ENCODE measurements at regions not wholly inside any gene's neighbourhood (a gene's known extent, or its start where the extent isn't known, plus 50 kb on each side); places are given as distances from the start of the nearest gene placed in this dataset.
"Not testable (repeated sequence)": the region's sequence is repeated elsewhere in the genome, so short reads cannot be mapped to it uniquely, and the experiment has no call there.

DNA sequence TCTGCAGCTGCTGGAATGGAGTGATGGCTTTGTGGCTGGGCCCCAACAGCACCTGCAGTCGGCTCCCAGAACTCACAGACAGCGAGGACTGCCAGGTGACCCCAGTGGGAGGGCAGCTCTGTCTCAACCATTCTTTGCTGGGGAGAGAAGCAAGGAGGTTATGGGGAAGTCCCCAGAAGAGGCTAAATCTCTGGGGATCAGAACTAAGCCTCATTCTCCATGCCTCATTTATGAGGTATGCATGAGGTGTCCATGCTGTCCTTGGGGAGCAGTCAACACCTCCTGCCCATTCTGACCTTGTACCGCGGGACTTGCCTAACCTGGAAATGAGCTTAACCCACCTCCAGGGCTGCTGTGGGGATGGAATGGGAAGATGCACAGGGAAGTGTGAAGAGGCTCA lies 111.5 kb upstream of the MTLN start:
- not testable (repeated sequence) for ATAC-seq (replicated peaks); H3K27me3 Mint-ChIP-seq; H3K4me1 Mint-ChIP-seq (ENCODE audit: low read depth in 2 of 2); H3K36me3 Mint-ChIP-seq (ENCODE audit: insufficient read depth); H3K9me3 Mint-ChIP-seq; H3K4me3 Mint-ChIP-seq; DNase-seq; H3K27ac Mint-ChIP-seq

DNA sequence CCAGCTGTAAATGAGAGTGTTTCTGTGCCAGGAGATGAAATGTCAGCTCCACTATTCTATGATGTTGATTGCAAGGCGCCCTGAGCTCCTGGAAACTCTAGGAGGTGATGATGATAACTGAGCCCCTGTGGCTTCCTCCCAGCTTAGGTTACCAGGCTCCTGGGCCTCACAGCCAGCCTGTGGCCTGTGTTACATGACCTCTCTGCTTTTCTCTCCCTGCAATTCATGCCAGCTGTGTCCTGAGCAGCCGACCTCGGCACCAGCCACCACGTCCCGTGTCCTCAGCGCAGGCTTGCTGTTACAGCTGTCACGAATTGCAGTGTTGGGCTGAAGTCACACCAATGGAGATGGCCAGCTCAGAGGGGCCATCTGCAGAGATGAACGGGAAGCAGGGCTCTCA lies 110.2 kb upstream of the MTLN start:
- H3K36me3 Mint-ChIP-seq (ENCODE audit: insufficient read depth); H3K4me1 Mint-ChIP-seq (ENCODE audit: low read depth in 2 of 2); DNase-seq; ATAC-seq (replicated peaks); H3K9me3 Mint-ChIP-seq; H3K27me3 Mint-ChIP-seq; H3K27ac Mint-ChIP-seq; H3K4me3 Mint-ChIP-seq: not testable (repeated sequence)

DNA sequence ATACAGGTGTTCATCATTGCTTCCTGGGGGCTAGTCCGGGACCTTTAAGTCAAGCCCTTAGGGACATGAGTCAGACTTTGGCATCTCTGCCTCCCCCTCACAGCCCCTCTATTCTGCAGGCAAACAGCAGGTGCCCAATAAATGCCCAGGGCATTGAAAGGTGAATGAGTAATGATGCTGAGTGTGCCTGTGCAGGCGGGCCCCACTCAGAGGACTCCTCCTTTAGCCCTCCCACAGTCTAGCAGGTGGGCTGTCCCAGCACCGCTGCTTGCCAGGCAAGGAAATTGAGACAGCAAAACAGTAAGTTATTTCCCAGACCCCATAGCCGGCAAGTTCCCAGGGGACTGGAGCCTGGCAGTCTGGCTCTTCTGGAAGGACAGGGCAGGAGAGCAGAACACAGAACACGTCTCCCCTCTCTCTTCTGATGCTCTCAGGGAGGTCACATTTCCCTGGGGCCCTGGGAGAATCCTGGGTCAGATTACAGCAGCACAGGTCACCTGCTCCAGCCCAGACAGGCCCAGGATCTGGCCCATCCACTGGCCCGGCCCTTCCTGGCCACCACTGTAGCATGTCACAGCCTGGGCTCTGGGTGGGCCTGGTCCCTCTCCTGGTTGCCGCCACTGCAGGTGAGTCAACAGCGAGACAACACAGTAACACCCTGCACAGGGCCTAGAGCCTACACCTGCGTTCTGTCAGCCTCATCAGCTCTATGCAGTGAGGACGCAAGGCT lies 108.7 kb upstream of the MTLN start:
- H3K27ac Mint-ChIP-seq; H3K4me1 Mint-ChIP-seq (ENCODE audit: low read depth in 2 of 2); H3K4me3 Mint-ChIP-seq; ATAC-seq (replicated peaks); H3K27me3 Mint-ChIP-seq; H3K36me3 Mint-ChIP-seq (ENCODE audit: insufficient read depth); H3K9me3 Mint-ChIP-seq; DNase-seq: not testable (repeated sequence)

DNA sequence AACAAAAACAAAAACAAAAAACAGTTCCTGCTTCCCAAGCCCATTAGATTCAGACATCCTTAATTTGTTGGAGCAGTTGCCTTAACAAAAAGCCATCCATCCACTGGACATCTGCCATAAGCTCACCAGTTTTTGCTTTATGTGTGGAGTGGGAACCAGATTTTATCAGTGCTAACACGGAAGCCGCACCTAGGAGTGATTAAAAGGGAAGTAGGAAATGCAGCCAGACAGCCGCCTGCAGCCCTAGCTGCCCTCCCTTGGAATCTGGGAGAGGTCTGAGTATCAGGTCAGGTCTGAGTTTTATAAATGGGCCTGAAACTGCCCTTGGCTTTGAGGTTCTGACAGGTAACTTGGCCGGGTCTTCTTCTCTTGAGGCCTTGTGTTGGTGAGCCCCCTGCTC lies 106.6 kb upstream of the MTLN start:
- H3K9me3 Mint-ChIP-seq; H3K4me3 Mint-ChIP-seq; ATAC-seq (replicated peaks); H3K4me1 Mint-ChIP-seq (ENCODE audit: low read depth in 2 of 2); H3K36me3 Mint-ChIP-seq (ENCODE audit: insufficient read depth); H3K27me3 Mint-ChIP-seq; H3K27ac Mint-ChIP-seq; DNase-seq: not testable (repeated sequence)

DNA sequence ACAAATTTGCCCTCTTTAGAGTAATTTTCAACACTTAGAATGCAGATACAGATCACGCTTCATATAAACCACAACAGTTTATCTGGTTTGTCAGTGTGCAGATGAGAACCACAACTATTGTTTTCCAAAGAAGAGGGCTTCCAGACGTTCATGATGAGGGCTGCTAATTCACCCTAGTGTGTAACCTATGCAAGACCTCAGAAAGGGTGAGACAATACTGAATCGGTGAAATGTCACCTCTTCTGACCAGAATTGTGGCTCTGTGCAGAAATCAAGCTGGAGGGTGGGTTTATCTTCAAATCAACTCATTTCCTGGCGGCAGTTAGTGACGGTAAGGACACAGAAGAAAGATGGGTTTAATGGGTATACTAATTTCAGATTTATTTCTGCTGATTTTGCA lies 105.0 kb upstream of the MTLN start:
- DNase-seq; H3K27me3 Mint-ChIP-seq; ATAC-seq (replicated peaks); H3K4me3 Mint-ChIP-seq; H3K27ac Mint-ChIP-seq; H3K4me1 Mint-ChIP-seq (ENCODE audit: low read depth in 2 of 2); H3K9me3 Mint-ChIP-seq; H3K36me3 Mint-ChIP-seq (ENCODE audit: insufficient read depth): not testable (repeated sequence)

DNA sequence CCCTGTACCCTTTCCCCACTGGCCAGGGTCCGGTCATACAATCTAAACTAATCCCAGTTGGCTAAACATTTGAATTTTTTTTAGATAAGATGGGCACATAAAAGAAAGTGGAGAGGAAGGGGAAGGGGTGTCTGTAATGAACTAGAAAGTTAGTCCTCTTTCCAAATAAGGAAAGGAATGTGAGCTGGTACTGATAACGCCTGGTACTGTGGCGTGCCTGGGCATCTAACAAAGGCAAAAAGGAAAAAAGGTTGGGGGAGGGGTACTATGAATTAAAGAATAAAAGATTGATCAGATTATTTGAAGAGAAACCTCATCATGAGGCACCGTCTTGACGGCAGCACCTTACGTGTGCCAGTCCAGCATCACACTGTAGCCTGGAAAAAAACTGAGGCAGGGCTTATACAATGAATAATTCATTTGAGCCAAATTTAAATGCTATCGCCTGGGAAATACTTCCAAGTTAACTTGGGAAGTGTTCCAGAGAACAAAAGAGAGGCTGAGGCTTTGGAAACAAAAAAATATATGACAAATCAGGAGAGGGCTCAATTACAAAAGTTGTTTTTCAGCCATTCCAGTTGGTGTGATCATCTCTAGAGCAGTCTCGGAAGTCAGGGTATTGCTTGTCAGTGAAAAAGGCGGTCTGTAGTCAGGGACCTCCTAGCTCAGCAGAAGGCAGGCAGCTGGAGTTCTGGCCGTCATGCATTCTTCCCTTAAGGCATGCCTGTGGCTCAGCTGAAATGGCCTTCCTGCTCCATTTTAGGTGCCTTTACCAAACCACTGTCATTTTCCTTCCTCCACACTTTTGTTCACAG lies 103.9 kb upstream of the MTLN start:
- not testable (repeated sequence) for H3K36me3 Mint-ChIP-seq (ENCODE audit: insufficient read depth); H3K4me1 Mint-ChIP-seq (ENCODE audit: low read depth in 2 of 2); H3K27me3 Mint-ChIP-seq

DNA sequence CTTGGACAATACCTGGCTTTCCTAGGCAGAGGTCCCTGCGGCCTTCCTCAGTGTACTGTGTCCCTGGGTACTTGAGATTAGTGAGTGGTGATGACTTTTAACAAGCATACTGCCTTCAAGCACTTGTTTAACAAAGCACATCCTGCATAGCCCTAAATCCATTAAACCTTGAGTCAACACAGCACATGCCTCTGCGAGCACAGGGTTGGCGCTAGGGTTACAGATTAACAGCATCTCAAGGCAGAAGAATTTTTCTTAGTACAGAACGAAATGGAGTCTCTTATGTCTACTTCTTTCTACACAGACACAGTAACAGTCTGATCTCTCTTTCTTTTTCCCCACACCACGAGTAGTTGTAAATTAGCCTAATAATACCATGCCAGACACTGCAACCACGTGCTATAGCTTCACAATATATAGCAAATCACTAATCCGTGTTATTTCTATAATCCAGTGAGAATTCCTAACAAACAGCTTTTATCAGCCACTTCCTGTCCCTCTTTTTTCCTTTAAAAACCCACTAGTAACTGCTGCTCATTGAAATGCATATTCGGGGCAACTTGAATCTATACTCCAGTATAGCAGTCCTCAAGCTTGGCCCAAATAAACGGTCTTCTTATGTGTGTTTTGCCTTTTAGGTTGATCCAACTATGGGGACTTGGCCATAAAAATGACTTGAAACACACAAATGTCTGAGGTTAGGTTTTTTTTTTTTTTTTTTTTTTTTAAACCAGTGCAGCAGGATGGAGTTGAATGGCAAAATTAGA lies 102.9 kb upstream of the MTLN start:
- not testable (repeated sequence) for H3K27ac Mint-ChIP-seq; H3K4me3 Mint-ChIP-seq; DNase-seq; ATAC-seq (replicated peaks); H3K27me3 Mint-ChIP-seq; H3K36me3 Mint-ChIP-seq (ENCODE audit: insufficient read depth); H3K9me3 Mint-ChIP-seq; H3K4me1 Mint-ChIP-seq (ENCODE audit: low read depth in 2 of 2)

More for the DNA sequence above, 103.9 kb upstream of the MTLN start:
- H3K9me3 Mint-ChIP-seq; ATAC-seq (replicated peaks); H3K27ac Mint-ChIP-seq; DNase-seq; H3K4me3 Mint-ChIP-seq: not testable (repeated sequence)

DNA sequence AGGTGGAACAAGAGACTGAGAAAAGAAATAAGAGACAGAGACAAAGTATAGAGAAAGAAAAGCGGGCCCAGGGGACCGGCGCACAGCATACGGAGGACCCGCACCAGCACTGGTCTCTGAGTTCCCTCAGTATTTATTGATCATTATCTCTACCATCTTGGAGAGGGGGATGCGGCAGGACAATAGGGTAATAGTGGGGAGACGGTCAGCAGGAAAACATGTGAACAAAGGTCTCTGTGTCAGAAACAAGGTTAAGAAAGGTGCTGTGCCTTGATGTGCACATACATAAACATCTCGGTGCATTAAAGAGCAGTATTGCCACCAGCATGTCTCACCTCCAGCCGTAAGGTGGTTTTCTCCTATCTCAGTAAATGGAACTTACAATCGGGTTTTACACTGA lies 102.1 kb upstream of the MTLN start:
- not testable (repeated sequence) for H3K9me3 Mint-ChIP-seq; H3K36me3 Mint-ChIP-seq (ENCODE audit: insufficient read depth); H3K4me3 Mint-ChIP-seq; ATAC-seq (replicated peaks); H3K27ac Mint-ChIP-seq; DNase-seq; H3K27me3 Mint-ChIP-seq; H3K4me1 Mint-ChIP-seq (ENCODE audit: low read depth in 2 of 2)

DNA sequence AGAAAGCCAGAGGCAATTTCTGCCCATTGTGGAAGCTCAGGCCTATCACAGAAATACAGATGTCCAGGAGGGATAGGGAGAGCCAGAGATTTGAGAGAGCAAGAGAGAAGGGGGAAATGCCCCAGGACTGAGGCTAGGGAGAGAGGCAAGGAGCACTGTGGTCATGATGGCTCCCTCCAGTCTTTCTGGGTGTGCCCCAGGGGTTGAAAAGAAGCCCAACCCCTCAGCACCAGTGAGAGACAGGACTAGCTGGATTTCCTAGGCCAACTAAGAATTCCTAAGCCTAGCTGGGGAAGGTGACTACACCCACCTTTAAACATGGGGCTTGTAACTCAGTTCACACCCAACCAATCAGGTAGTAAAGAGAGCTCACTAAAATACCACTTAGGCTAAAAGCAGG lies 100.7 kb upstream of the MTLN start:
- H3K4me1 Mint-ChIP-seq (ENCODE audit: low read depth in 2 of 2); H3K9me3 Mint-ChIP-seq; H3K36me3 Mint-ChIP-seq (ENCODE audit: insufficient read depth): not testable (repeated sequence)

DNA sequence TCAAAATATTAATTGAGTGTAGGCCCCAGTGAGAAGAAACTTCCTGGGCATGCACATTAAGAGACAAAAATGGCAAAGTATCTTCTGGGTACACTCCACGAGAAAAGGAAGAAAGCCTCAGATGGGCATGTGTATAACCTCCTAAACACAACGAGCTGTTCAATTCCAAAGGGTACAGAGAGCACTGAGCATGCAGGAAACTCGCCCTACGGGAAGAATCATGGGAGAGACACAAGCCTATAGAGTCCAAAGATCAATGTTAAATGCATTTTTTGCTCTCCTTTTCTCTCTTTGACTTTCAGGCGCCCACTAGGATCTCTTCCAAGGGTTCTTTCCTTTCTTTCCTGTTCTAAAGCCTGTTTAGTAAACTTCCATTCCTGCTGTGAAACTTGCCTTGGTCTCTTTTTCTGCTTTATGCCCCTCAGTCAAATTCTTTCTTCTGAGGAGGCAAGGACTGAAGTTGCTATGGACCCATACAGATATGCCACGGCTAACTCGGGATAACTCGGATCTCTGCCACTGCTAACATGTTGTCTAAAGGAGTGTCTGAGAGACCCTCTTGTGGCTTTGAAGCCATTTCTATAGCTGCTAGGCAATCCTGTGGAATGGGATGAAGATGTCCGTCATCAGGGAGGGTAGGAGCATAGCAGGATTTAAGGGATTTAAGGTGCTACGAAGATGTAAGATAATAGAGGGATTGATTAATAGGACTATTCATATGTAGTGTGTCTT lies 99.5 kb upstream of the MTLN start:
- not testable (repeated sequence) for H3K27ac Mint-ChIP-seq, H3K27me3 Mint-ChIP-seq, H3K9me3 Mint-ChIP-seq

More for the DNA sequence above, 100.7 kb upstream of the MTLN start:
- H3K27me3 Mint-ChIP-seq; H3K27ac Mint-ChIP-seq; H3K4me3 Mint-ChIP-seq; ATAC-seq (replicated peaks); DNase-seq: not testable (repeated sequence)

DNA sequence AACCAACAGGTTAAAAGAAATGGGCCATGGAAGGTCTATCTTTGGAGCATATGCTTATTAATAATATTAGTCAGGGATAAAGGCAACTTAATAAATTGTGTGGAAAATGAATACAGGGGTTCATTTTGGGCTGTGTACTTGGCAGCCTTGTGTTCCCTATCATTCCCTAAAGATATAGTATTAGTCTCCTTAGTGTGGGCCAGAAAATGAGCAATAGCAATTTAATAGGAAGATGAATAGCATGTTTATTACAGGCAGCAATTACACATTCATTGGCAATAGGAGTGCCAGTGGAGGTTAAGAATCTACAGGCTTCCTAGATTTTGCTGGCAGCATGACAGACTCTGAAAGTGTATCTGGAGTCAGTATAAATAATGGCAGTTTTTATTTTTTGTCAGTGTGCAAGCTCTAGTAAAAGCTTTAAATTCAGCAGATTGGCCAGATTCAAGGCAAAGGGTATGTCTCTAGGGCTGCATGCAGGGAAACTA lies 98.7 kb upstream of the MTLN start:
- not testable (repeated sequence) for H3K4me1 Mint-ChIP-seq (ENCODE audit: low read depth in 2 of 2); H3K27me3 Mint-ChIP-seq

More for the DNA sequence above, 99.5 kb upstream of the MTLN start:
- not testable (repeated sequence) for ATAC-seq (replicated peaks); DNase-seq; H3K4me1 Mint-ChIP-seq (ENCODE audit: low read depth in 2 of 2); H3K4me3 Mint-ChIP-seq; H3K36me3 Mint-ChIP-seq (ENCODE audit: insufficient read depth)

DNA sequence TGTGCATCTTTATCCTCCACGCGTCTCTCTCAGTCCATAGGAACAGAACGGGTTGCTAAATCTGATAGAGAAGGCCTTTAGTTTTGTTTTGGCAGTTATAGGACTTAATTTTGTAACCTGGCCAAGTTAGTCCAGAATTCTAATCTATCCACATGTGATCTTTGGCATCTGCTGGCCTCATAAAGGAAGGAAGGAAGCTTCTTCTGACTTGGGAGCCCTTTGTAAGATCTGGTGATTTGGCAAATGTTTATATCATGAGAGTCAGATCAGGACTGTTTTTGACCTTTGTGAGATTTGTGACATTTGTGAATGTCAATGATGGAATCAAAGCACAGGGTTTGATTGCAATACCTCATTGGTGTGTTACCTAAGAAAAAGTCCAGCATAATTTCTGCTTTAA lies 96.4 kb upstream of the MTLN start:
- not testable (repeated sequence) for H3K9me3 Mint-ChIP-seq; H3K4me3 Mint-ChIP-seq; H3K27ac Mint-ChIP-seq; H3K27me3 Mint-ChIP-seq; DNase-seq; H3K4me1 Mint-ChIP-seq (ENCODE audit: low read depth in 2 of 2); ATAC-seq (replicated peaks); H3K36me3 Mint-ChIP-seq (ENCODE audit: insufficient read depth)

More for the DNA sequence above, 98.7 kb upstream of the MTLN start:
- not testable (repeated sequence) for H3K9me3 Mint-ChIP-seq; H3K36me3 Mint-ChIP-seq (ENCODE audit: insufficient read depth); DNase-seq; H3K4me3 Mint-ChIP-seq; H3K27ac Mint-ChIP-seq; ATAC-seq (replicated peaks)

DNA sequence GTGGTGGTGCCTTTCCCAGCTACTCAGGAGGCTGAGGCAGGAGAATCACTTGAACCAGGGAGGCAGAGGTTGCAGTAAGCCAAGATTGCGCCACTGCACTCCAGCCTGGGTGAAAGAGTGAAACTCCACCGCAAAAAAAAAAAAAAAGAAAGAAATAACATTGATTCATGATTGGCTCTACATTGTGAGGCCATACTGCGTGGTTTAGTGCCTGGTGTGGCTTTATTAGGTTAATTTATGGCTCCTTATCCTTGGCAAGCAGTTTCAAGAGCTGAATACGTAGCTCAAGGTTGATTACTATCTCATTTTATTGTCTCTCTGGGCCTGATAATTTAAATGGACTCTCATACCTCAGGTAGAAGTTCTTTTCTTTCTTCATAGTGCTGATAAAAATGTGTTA lies 80.5 kb upstream of the MTLN start:
- not testable (repeated sequence) for ATAC-seq (replicated peaks); H3K9me3 Mint-ChIP-seq; H3K27me3 Mint-ChIP-seq; H3K27ac Mint-ChIP-seq; DNase-seq; H3K4me1 Mint-ChIP-seq (ENCODE audit: low read depth in 2 of 2); H3K36me3 Mint-ChIP-seq (ENCODE audit: insufficient read depth); H3K4me3 Mint-ChIP-seq

Data from effector memory CD8-positive, alpha-beta T cell (primary cell).